ENCODE measurements at regions not wholly inside any gene's neighbourhood (a gene's known extent, or its start where the extent isn't known, plus 50 kb on each side); places are given as distances from the start of the nearest gene placed in this dataset.
"Not testable (repeated sequence)": the region's sequence is repeated elsewhere in the genome, so short reads cannot be mapped to it uniquely, and the experiment has no call there.

- not testable (repeated sequence) for DNase-seq
Measured at GRCh38 chr3:125831005-125831750, 137.8 kb upstream of the ROPN1B start.

DNA sequence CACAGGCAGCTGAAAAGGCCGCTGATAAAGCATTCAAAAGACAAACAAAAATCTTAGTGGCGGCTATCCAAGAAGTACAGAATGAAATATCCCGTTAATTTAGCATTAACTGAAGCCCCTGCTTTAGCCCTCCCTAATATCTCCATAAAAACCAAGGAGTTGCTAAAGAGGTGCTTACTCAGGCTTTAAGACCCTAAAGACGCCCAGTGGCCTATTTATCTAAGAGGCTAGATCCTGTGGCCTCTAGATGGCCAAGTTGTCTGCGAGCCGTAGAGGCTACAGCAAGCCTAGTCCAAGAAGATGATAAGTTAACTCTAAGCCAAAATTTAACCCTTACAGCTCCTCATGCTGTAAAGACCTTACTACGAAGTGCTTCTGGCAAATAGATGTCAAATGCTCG is 133.4 kb upstream of the ROPN1B start:
- not testable (repeated sequence) for DNase-seq

- DNase-seq = peak; percentile 17
Measured at GRCh38 chr3:125836011-125836551, 132.9 kb upstream of the ROPN1B start.

DNA sequence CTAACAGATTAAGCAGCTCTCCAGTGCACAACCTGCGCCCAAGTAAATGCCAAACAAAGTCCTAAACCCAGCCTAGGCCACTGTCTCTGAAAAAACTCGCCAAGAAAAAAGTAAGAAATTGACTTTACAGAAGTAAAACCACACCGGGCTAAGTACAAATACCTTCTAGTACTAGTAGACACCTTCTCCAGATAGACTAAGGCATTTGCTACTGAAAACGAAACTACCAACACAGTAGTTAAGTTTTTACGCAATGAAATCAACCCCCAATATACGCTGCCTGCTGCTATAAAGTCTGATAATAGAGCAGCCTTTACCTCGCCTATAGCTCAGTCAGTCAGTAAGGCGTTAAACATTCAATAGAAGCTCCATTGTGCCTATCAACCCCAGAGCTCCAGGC is 132.2 kb upstream of the ROPN1B start:
- DNase-seq = not testable (repeated sequence)

- DNase-seq = not testable (repeated sequence)
Measured at GRCh38 chr3:125838857-125839256, 130.1 kb upstream of the ROPN1B start.

DNA sequence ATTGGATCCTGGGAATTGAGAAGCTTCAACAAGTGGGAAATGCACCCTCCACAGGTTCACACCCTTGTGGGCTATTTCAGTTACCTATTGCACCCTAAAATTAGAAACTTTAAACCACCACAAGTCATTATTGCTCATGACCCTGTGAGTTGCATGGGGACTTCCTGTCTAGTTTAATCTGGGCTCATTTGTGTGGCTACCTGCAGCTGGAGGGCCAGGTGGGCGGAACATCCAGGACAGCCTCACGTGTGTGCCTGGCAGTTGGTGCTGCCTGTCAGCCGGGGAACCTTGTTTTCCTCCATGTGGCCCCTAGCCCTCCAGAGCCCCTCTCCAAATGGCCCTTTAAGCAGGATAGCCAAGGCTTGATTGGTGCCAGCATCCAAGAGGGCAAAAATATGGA is 128.5 kb upstream of the ROPN1B start:
- not testable (repeated sequence) for DNase-seq

DNA sequence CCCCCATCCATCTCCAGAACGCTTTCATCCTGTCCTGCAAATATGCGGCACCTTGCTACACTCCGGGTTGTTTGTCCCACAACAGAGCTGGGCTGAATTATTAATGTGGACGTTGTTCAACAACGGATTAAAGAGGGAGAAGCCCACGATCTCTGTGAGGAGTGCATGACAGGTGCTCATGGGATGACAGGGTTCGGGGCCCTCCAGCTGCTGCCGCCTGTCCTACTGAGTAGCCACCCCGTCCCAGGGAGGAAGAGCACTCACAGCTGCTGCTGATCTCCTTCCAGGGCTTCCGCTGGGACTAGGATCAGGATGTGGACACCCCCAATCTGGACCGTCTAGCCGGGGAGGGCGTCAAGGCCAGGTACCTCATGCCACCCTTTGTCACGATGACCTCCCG is 121.0 kb upstream of the ROPN1B start:
- DNase-seq = not testable (repeated sequence)

- DNase-seq = not testable (repeated sequence)
Measured at GRCh38 chr3:125855006-125855405, 114.0 kb upstream of the ROPN1B start.

DNA sequence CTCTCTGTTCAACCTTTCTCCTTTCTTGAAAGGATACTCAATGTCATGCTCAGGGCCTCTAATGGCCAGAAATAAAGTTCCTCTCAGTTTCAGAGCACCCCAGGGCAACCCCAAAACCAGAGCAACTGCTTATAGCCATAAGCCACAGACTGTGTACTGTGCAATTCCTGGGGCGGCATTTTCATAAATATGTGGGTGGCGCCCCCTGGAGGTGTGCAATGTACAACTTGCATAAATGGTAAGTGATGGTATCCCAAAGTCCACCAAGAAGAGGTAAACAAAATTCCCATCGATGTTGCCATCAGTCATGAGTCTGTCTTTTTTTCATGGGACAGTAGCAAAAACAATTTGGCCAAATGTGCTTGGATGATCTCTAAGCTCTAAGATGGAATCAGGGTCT is 108.4 kb upstream of the ROPN1B start:
- not testable (repeated sequence) for DNase-seq

DNA sequence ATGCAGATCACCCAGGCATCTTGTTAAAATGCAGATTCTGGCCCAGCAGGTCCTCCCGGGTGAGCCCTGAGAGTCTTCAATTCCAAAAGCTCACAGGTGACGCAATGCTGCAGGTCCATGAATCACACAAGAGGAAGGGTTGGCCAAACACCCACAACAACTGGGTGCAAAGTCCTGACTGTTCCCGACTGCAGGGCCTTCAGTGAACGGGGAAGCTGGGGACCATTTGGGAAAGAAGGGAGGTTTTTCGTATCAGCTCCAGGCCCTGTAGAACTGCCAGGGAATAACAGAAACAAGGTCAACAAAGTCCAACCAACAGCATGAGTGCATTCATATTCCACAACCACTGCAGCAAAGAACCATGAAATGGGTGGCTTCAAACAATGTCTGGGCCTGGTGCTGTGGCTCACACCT is 106.1 kb upstream of the ROPN1B start:
- not testable (repeated sequence) for DNase-seq

GRCh38 chr3:125864532-125864931 is 104.4 kb upstream of the ROPN1B start:
- not testable (repeated sequence) for DNase-seq

- peak; percentile 63 for DNase-seq
Measured at GRCh38 chr3:125886006-125886405, 83.0 kb upstream of the ROPN1B start.

DNA sequence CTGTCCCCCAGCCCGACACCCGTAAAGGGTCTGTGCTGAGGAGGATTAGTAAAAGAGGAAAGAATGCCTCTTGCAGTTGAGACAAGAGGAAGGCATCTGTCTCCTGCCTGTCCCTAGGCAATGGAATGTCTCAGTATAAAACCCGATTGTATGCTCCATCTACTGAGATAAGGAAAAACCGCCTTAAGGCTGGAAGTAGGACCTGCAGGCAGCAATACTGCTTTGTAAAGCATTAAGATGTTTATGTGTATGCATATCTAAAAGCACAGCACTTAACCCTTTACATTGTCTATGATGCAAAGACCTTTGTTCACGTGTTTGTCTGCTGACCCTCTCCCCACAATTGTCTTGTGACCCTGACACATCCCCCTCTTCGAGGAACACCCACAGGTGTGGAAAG is 69.8 kb upstream of the ROPN1B start:
- DNase-seq = not testable (repeated sequence)

DNA sequence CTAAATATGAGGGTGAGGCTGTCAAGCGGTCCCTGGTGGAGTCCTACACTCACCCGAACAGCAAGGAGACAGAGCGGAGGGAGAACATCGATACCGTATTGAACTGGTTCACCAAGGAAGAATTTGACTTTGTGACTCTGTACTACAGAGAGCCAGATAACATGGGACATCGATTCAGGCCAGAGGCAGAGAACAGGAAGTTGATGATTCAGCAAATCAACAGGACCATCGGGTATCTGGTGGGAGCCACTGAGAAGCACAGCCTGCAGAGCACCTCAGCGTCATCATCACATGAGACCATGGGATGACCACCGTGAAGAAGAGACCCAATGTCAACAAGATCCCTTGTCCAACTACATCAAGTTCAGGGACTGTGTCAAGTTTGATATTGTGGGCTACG is 67.5 kb upstream of the ROPN1B start:
- DNase-seq = not testable (repeated sequence)

DNA sequence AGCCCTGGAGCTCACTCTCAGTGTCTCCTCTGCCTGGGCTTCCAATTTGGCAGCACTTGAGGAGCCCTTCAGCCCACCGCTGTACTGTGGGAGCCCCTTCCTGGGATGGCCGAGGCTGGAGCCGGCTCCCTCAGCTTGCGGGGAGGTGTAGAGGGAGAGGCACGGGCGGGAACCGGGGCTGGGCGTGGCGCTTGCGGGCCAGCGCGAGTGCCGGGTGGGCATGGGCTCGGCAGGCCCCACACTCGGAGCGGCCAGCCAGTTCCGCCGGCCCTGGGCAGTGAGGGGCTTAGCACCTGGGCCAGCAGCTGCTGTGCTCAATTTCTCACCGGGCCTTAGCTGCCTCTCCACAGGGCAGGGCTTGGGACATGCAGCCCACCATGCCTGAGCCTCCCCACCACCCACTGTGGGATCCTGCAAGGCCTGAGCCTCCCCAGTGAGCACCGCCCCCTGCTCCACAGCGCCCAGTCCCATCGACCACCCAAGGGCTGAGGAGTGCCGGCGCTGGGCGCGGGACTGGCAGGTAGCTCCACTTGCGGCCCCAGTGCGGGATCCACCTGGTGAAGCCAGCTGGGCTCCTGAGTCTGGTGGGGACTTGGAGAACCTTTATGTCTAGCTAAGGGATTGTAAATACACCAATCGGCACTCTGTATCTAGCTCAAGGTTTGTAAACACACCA is 65.1 kb upstream of the ROPN1B start:
- not testable (repeated sequence) for DNase-seq

DNA sequence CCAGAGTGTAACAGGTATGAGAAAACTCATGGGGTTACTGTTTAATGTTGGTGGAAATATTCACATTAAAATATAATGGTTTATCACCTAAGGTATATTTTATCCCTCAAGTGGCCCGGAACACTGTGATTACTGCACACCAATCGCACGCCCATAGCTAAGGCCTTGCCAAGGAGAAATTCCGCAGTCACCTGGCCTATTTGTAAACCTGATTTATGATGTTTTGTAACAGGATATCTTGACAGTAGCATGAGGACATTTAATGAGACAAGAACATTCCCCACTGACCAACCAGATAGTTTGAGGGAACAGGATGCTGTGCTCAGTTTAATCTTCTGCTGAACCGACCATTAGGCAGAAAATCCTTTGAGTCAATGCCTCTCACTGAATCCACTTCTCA is 61.7 kb upstream of the ROPN1B start:
- DNase-seq = peak; percentile 66

GRCh38 chr3:125910851-125911250 is 58.1 kb upstream of the ROPN1B start:
- DNase-seq = not testable (repeated sequence)

DNA sequence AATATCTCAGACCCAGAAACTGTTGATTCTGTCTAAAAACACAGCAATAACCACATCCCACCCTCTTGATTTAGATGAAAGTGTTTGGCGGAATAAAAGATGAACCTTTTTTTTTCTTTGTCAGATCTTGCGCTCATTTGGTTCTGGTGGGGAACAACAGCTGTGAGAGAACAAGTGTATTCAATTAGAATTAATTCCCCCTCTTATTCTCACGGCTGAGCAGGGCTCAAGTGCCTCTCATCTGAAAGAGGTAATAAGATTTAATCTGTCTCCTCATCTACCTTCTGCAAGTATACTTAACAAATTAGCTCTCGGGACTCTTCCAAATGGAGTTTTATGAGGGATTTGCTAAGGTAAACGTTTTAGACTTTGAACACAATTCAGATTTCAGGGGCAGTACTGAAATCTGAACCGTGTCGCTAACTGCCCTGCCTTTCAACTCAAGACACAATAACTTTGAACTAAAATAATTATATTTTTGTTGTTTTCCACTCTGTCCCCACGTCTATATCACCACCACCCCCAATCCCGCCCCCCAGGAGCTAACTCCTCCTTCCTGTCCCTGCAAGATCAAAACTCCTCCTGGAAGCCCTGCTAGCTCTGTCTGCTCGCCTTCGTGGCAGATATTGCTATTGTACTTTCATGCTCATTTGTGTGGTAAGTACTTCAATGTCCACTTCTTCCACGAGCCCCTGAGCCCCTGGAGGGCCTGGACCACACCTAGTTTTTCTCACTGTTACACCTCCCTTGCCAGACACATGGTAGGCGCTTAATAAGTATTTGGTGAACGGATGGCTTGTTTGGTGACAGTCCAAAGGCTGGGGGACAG is 54.2 kb upstream of the ROPN1B start:
- DNase-seq = not testable (repeated sequence)

GRCh38 chr3:125915437-125915787 is 53.6 kb upstream of the ROPN1B start:
- not testable (repeated sequence) for DNase-seq

DNA sequence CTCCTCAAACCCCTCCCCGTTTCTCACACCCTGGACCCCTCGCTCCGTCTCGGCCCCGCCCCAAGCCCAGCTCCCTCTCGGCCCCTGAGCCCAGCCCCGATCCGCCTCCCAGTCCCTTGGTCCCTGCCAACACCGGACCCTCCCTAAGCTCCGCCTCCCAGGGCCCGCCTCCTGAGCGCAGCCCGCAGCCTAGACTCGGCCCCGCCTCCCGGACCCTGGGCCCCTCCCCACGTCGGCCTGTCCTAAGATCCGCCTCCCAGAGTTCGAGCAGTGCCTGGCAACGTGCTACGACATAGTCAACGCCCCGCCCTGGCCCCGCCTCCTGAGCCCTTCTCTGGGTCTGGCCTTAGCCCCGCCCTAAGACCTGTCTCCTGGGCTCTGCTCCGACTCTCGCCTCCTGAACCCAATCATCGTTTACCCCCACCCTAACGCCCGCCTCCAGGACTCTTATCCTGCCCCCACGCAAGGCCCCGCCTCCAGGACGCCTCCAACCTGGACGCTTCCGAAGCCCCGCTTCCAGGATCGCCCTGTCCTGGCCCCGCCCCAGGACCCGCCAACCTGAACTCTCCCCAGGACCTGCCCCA is 53.1 kb upstream of the ROPN1B start:
- DNase-seq = peak; percentile 98

- no peak for DNase-seq
Measured at GRCh38 chr3:125916376-125916978, 52.5 kb upstream of the ROPN1B start.

DNA sequence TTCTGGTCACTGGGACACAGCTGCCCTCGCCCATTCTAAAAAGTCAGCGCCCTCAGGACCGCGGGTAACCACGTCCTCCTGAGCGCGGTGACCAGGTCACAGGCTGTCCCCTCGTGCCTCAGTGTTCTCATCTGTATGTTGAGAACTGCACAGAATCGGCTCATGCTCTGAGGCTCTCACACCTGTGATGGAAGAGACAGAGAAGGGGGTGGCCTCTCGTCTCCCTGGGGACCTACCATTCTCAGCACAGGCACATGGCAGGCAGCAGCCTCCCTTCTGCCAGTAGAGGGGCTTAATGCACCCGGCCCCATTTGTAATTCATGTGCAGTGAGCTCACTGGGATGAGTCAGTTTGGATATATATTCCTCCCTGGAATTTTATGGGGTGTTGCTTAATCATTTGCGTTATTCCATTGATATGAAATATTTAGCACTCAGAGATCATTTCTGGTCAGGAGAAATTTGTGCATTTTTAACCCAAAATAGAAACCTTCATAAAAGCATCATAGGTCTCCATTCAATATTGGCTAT is 51.9 kb upstream of the ROPN1B start:
- not testable (repeated sequence) for DNase-seq
